Stimulated activated CD4-positive, alpha-beta T cell treated with anti-CD3 and anti-CD28 coated beads, Interleukin-2, amount 100 ng/mL, for 24 hours (primary cell): ENCODE measurements at regions not wholly inside any gene's neighbourhood (a gene's known extent, or its start where the extent isn't known, plus 50 kb on each side); places are given as distances from the start of the nearest gene placed in this dataset.

Source experiments
- DNase-seq, 2 donors: peaks; one replicate each; pipeline ENCODE4 v3.0.0-alpha.2; 2020

DNA sequence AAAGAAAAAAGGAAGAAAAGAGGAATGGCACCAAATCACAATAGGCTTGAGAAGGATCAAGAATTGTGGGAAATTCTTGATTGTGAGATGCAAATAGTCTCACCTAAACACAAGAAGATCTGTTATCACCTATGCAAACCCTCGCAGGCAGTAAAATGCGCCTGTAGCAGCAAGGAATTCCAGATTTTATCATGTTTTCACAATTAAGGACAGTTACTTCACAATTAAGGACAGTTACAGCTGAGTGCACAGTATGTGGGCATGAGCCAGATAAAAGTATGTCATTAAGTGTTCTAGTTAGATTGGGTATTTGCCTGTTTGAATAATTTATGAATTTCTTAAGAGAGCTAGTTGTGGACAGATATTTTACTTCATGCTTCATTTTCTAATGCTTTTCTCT is 336.2 kb downstream of the CDC14C start:
- DNase-seq: no peak

DNA sequence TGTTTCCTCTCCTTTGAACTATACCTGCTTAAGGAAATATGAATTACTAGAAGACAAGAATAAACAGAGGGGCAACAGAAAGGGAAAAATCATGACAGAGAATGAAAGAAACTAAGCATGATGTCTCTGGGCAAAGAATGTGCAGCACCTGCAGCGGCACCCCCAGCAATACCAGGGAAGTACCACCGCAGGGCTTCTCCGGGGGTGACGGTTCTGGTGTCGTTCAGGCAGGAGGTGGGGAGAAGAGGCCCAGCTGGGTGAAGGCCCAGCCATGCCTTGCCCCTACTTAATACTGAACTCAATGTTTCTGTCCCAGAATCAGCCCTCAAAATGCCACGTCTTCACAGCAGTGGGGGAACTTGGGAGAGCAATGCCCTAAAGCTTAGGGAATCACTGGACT is 337.6 kb downstream of the CDC14C start:
- DNase-seq: no peak

DNA sequence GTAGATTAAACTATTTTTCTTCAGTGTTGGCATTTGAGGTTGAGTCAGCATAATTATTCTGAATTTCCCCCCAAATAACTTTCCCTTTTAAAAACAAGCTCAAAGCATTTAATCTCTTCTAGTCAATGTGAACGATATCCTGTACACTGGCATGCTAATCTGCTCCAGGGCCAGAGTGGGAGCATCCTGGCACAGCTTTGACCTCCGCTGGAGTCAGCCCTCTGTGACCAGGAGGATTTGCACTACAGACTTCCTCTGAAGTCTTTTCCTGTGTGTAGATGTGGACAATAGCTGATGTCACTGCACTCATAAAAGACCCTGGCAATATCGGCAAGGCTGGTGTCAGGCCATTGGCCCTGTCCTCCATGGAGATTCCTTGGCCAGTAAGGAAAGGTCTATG is 340.2 kb downstream of the CDC14C start:
- DNase-seq: no peak

DNA sequence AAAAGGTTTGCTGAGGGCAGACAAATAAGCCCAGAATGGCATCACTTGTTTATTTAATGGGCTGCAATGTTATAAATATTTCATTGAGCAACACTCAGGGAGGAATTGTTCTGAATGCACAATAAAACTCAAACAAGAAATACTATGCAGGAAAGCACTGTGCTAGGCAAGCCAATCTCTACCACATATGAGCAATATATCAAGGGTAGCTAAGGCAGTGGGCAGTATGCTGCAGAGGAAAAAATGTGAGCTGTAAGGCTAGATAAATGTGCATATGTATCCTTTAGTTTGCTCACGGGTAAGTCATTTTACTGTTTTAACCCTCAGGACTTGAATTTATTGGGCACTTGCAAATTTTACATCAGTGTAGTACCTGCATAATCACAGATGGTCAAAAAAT is 349.6 kb downstream of the CDC14C start:
- no peak for DNase-seq

GRCh38 chr7:49279891-49280290 is 355.5 kb downstream of the CDC14C start:
- DNase-seq: no peak

DNA sequence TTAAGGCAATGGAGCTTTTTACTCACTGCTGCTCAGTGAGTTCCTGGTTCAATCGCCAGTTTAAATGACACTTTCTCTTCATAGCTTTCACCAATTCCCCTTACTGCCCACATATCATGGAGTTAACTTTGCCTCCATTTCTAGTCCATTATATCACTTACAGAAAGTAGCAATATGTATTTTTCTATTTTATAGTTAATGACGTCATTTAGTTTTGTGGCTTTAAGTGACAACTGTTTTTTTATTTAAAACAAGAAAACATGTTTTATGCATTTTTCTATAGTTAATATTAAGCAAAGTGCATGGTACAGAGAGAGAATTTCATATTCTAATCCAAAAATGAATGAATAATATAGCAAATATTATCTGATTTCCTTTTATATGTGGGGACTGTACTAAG is 363.3 kb downstream of the CDC14C start:
- DNase-seq: no peak

- DNase-seq: no peak
Measured at GRCh38 chr7:49294611-49295010, 370.3 kb downstream of the CDC14C start.

DNA sequence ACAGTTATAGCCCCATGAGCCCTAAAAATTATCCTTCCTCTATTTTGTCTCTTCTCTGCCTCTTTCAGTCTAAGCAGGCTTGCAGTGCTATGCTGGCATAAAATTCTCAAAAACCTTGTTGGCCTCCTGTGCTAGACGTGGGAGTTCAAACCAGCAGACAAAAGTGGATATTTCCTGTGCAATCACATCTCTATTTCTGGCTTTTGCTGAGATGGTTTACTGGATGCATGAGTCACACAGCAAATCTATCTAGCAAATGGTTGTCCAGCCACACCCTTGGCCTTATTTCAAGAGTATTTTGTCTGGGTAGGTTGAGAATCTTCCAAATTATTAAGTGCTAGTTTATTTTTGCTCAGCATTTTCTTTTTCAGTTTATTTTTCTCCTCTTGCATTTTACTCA is 370.8 kb downstream of the CDC14C start:
- DNase-seq: no peak

GRCh38 chr7:49297958-49298357 is 373.6 kb downstream of the CDC14C start:
- DNase-seq: no peak

DNA sequence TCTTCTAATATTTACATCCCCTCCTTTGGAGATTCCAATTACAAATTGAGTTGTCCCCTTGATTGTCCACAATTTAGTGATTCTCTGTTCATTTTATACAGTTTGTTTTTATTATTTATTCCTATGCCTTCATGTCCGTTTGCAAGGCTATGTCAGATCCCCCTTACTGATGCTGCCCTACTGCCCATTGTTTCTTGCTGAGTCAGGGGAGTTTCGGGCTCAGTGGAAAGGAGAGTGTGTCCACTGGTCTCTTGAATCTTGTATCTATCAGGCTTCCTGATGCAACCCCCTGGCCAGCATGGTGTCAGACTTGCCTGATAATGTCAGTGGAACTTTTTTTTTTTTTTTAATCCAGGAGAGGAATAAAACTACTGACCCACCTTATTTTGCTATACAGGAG is 384.4 kb downstream of the CDC14C start:
- no peak for DNase-seq

DNA sequence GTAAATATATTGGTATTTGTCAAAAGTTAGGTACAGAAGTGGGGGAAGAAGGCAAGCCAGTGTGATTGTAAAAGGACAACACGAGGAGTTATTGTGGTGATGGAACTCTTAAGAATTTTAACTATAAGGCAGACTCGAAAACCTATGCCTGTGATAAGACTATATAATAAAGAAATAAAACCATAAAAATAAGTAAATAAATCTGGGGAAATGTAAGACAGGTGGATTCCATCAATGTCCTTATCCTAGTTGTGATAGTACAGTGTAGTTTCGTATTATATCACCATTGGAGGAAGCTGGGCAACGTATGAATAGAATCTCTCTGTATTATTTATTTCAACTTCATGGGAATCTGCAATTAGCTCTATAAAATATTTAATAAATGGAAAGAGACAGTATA is 395.7 kb downstream of the CDC14C start:
- no peak for DNase-seq

DNA sequence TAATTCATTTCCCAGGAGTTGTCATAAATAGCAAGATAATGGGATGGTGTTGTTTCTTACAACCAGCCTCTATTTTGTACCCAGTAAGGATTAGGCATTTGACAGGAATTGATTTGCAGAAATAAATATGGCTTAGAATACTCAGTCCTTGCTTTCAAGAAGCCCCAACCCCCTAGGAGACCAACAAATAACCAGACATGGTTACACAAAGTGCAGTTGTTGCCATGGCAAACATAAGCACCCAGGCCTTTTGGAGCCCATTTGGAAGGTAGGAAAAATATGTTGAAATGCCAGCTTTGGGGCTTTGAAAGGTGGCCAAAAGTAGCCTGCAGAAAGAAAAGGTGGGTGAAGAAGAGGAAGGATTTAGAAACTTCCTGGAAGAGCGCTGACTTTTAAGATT is 397.5 kb downstream of the CDC14C start:
- no peak for DNase-seq

GRCh38 chr7:49322476-49322875 is 398.1 kb downstream of the CDC14C start:
- no peak for DNase-seq

- no peak for DNase-seq
Measured at GRCh38 chr7:49324040-49324439, 399.7 kb downstream of the CDC14C start.

DNA sequence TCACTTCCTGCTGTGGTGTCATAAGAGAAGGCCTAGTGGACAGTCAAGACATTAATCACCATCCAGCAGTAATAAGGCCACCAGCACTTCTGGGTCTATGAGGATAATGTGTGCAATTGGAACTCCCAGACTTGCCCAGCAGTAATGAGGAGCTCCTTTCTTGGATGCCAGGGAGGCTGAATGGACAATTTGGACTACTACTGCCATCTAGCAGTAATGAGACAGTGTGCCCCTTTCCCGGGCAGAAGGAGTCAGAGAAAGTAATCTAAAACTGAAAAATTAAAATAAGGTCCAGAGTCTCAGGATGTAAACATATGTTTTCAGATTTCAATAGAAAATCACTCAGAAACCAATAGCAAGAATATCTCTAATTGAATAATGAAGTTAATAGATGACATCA is 400.4 kb downstream of the CDC14C start:
- no peak for DNase-seq

GRCh38 chr7:49325571-49325970 is 401.2 kb downstream of the CDC14C start:
- no peak for DNase-seq

DNA sequence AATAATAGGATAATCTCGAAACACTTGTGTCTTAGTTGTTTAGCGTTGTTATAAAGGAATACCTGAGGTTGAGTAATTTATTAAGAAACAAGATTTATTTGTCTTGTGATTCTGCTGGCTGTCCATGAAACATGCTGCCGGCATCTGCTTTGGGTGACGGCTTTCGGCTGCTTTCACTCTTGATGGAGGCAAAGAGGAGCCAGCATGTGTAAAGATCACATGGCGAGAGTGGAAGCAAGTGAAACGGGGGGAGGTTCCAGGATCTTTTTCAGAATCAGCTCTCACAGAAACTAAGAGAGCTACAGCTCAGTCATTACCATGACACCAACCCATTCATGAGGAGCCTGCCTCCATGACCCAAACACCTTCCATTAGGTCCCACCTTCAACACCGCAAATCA is 402.8 kb downstream of the CDC14C start:
- no peak for DNase-seq

DNA sequence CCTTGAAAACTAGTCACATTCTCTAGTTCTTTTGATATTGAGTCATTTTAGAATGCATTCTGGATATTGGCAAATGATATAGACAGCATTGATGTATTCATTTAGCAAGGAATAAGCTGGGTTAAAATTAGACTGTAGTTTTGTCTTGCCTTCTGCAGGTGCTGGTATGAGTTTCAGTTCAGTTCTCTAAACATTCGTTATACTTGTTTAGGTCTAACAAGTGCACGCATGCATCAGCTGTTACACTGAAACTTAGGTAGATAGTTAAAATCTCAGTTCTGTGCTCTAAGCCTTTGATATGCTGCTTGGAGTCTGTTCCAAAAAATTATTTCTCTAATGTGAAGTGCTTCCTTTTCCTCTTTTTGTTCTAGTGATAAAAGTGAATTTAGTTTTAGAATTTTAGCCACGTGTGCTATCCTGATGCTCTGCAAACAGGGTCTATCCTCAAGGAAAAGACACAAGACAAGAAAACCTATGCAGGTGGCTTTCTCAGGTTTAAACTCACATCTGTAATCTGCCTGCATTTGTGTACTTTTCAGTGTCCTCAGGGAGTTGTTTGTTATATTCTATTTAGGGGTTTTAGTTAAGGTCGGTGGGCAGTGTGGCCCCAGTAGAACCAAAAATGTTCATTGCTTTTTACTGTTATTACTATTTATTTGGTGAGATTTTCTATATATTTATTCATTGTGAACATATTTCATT is 409.0 kb downstream of the CDC14C start:
- no peak for DNase-seq

GRCh38 chr7:49341849-49342248 is 417.5 kb downstream of the CDC14C start:
- no peak for DNase-seq

DNA sequence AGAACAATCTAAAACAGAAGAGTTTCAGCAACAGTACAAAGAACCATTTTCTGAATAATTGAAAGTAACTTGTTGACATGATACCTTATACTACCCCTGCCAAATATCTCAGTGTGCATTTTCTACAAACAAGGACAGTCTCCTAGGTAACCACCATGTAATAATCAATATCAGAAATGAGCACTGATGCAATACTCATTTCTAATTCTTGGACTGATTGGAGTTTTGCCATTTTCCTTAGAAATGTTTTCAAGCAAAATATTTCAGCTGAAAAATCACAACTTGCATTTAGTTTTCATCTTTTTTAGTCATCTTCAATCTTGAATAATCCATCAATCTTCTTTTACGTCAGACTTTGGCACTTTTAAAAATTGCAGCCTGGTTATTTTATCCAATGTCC is 420.2 kb downstream of the CDC14C start:
- no peak for DNase-seq

GRCh38 chr7:49346195-49346899 is 422.0 kb downstream of the CDC14C start:
- DNase-seq: no peak

DNA sequence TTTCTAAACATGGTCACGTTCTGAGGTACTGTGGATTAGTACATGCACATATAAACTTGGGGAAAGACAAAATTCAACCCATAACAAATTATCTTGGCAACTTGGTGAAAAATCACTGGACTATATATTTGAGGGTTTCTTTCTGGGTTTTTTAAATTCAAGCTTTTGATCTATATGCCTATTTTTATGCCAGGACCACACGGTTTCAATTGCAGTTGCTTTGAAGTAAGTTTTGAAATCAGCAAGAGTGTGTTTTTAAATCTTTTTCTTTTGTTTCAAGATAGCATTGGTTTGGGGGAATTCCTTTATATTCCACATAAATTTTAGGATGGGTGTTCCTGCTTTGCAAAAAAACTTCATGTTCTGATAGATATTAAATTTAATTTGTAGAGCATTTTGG is 406.4 kb upstream of the VWC2 start:
- DNase-seq: no peak

DNA sequence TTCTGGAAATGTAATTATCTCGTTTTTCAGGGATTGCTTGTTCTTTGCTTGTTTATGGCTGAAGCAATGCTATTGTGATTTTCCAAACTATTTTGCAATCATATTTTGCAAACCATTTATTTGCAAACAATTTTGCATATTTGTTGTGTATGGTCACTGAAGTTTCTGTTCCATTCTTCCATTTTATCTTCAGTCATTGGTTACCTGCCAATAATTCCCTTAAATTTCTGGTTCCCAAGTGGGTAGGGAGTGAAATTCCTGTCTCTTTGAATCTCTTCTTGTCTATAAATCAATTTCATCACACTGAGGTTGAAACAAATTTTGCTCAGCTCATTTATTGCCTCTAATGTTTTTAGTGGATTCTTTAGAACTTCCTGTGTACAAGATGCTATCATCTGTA is 401.7 kb upstream of the VWC2 start:
- no peak for DNase-seq

DNA sequence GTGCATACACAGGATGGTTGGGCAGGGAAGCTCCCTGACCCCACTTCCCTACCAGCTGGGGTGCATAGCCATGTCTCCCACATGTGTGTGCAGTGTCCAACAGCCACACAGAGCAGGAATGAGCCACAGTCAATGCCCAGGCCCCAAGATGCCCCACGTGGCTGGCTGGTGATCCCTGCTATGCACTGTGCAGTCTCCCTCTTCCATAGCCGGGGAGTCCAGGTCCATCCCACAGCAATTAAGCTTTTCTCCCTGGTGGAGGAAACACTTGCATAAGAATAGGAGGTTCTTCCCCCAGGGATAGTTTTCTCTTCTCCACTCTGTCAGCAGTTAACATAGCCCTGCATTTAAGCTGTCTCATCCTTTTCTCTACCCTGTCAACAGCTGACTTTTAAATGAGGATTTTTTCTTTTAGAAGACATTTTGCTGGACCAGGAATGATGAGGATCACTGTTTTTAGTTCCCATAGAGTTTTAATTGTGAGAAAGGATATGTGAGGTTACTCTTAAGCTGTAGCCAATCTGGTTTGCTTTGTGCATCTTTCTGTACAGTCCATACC is 396.5 kb upstream of the VWC2 start:
- DNase-seq: no peak

GRCh38 chr7:49386792-49387191 is 386.6 kb upstream of the VWC2 start:
- no peak for DNase-seq
